ENCODE measurements at regions not wholly inside any gene's neighbourhood (a gene's known extent, or its start where the extent isn't known, plus 50 kb on each side); places are given as distances from the start of the nearest gene placed in this dataset.
"Not testable (repeated sequence)": the region's sequence is repeated elsewhere in the genome, so short reads cannot be mapped to it uniquely, and the experiment has no call there.

DNA sequence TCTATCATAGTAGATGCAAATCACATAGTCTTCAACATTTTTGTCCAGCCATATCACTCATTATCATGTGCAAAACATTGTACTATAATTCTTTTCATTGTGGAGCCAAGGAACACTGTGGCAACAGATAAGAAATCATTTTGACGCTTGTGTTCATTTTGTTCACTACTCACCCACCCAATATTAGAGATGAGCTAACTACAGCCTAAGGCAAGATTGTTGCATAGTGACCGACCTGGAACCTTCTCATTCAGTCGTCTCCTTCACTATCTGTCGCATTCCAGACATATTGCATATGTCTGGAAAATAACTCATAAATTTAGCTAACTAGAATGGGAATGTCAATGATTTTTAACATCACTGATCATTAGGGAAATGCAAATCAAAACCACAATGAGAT, 270.3 kb downstream of the CGGBP1 start:
- Histone ChIP-seq H3K27ac (no peak overlapping the region), H3K4me3 (no peak overlapping the region), H3K4me1 (replicated peaks in 1 of 2) (no peaks in the 10 kb centered on the region)
- no peak for ATAC-seq (replicated peaks in 6 of 8)
- in situ Hi-C loops (cut with MboI; ENCODE audit: low pct_unique_long_range_greater_than_20kb in 2 of 9, low sequenced_read_pairs in 9 of 9, unreplicated experiment in 9 of 9), result no loop called here
- 0 to 92% (median 77%) methylated on average over 2 to 4 of the region's 4 CpGs; no CpG with 5 or more reads in 1 of the 10 experiments for WGBS, 10 experiments

GRCh38 chr3:87780811-87781210, 278.0 kb downstream of the CGGBP1 start:
- no peaks in the 10 kb centered on the region for H3K4me1 ChIP-seq (replicated peaks in 1 of 2)
- 14 to 100% (median 77%) methylated on average over 1 to 2 of the region's 2 CpGs; no CpG with 5 or more reads in 1 of the 10 experiments for WGBS, 10 experiments
- no peak overlapping the region for H3K27ac ChIP-seq
- no peak overlapping the region for H3K4me3 ChIP-seq
- in situ Hi-C loops (cut with MboI; ENCODE audit: low pct_unique_long_range_greater_than_20kb in 2 of 9, low sequenced_read_pairs in 9 of 9, unreplicated experiment in 9 of 9), result no loop called here
- no peak for ATAC-seq (replicated peaks in 6 of 8)

DNA sequence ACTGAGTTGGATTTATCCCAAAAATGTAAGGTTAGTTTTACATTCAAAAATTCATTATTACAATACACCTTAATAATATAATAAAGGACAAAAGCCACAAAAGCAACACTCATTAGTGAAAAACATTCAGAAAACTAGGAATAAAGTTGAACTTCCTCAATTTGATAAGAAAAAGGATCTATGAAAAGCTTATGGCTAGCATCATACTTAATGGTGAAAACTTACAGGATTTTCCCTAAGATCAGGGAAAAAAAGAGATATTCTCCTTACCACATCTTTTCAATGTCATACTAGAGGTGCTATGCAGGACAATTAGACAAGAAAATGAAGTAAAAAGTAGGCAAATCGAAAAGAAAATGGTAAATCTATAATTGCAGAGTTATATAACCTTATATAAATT, 279.9 kb downstream of the CGGBP1 start:
- ATAC-seq (replicated peaks in 6 of 8), result no peak
- 0 to 93% (median 65%) methylated on average over 1 of the region's 1 CpG; no CpG with 5 or more reads in 1 of the 10 experiments for WGBS, 10 experiments

DNA sequence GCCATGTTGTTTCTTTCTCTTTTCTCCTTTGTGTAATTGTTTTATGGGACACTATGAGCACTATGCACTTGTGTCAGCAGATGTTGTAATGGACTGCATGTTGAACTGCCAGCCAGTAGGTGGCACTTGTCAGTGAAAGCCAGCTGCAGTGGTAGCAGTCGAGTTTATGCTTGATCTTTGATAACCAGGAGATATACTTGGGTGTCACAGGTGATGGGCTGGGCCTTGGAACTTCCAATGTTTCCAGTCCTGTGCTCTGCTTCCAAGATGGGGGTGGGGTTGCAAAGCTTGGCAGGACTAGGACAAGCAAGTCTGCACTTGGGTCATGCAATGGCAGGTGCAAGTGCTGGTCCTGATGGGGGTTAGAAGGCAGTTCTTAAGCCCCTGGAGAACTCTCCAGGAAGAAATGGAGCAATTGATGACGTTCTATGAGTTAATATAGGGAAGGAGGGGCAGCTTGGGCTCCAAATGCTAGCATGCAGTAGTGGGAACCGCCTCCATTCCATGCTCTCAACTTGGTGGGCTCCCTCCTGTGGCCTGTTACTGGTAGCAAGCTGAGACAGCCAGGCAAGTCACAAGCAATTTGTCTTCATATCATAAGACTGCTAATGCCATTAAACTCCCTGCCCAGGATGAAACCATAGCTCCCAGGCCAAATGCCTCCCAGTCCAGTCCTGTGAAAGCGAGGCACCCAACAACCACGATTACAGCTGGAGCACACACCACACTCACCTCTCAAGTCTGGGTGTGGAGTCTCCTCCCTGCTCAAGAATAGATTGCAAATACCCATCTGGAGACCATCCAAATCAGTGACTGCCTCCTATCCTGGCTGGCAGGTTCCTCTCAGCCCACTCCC, 287.2 kb downstream of the CGGBP1 start:
- in situ Hi-C loops (cut with MboI; ENCODE audit: low pct_unique_long_range_greater_than_20kb in 2 of 9, low sequenced_read_pairs in 9 of 9, unreplicated experiment in 9 of 9), result loop anchor here in 1 of 9 experiments (25.0 kb wide), 1 partner anchor 216 kb away; no protein-coding TSS in a partner anchor
- no peak overlapping the region for H3K27ac ChIP-seq
- H3K4me3 ChIP-seq, result no peak overlapping the region
- 0 to 93% (median 13%) methylated on average over 1 to 2 of the region's 5 CpGs; no CpG with 5 or more reads in 3 of the 10 experiments for WGBS, 10 experiments
- H3K4me1 ChIP-seq (replicated peaks in 1 of 2), result peaks cover 0 to 2% of the 10 kb centered on the region in 2 donors
- ATAC-seq (replicated peaks in 6 of 8), result peak in 3 of 8 experiments; percentile 74 to 82 (median 76)

More for the DNA sequence above, 279.9 kb downstream of the CGGBP1 start:
- in situ Hi-C loops (cut with MboI; ENCODE audit: low pct_unique_long_range_greater_than_20kb in 2 of 9, low sequenced_read_pairs in 9 of 9, unreplicated experiment in 9 of 9), result no loop called here
- H3K4me3 ChIP-seq, result no peak overlapping the region
- no peak overlapping the region for H3K27ac ChIP-seq
- H3K4me1 ChIP-seq (replicated peaks in 1 of 2), result no peaks in the 10 kb centered on the region

DNA sequence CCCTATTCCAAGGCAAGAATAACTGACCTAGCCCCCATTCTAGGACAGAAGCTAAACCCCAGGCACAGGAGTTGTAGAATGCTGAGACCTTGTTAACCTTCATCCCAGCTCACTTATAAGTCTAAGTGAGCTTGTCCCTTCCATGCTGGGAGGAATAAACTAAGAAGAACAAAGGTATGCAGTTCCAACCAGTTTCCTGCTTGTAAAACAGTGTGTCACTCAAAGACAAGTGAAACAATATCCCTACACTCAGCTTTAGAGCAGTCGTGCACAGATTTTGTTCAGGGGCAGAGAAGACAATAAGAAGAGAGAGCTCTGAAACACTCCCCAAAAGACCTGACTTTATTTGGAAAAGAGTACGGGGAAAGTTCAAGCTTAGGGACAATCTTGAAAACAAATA, 292.1 kb downstream of the CGGBP1 start:
- peaks cover 0 to 4% of the 10 kb centered on the region in 2 donors for H3K4me1 ChIP-seq (replicated peaks in 1 of 2)
- H3K4me3 ChIP-seq, result no peak overlapping the region
- no peak for ATAC-seq (replicated peaks in 6 of 8)
- in situ Hi-C loops (cut with MboI; ENCODE audit: low pct_unique_long_range_greater_than_20kb in 2 of 9, low sequenced_read_pairs in 9 of 9, unreplicated experiment in 9 of 9), result loop anchor here in 1 of 9 experiments (25.0 kb wide), 1 partner anchor 221 kb away; no protein-coding TSS in a partner anchor
- WGBS, 10 experiments, result 17 to 76% (median 47%) methylated on average over 1 to 2 of the region's 2 CpGs; no CpG with 5 or more reads in 3 of the 10 experiments
- H3K27ac ChIP-seq, result no peak overlapping the region

DNA sequence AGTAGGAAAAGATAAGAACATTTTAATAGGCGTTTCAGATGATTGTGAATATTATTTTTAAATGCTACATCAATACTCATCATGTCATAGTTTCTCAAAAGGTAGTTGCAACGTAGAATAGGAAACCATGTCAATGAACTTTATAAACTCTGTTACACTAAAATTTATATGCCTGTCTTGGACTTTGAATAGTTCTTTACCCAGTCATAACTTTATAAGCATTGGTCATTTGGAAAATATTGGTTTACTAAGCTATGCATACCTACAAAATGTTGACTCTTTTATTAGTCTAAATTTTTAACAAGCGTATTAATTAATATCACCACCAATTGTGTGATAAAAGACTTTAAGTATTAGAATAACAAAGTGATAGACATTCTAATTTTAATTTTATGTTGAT, 293.5 kb downstream of the CGGBP1 start:
- H3K27ac ChIP-seq, result no peak overlapping the region
- WGBS, 10 experiments, result 0 to 88% (median 80%) methylated on average over 2 to 3 of the region's 3 CpGs
- ATAC-seq (replicated peaks in 6 of 8), result no peak
- no peak overlapping the region for H3K4me3 ChIP-seq
- in situ Hi-C loops (cut with MboI; ENCODE audit: low pct_unique_long_range_greater_than_20kb in 2 of 9, low sequenced_read_pairs in 9 of 9, unreplicated experiment in 9 of 9), result loop anchor here in 1 of 9 experiments (25.0 kb wide), 1 partner anchor 222 kb away; no protein-coding TSS in a partner anchor
- peaks cover 0 to 4% of the 10 kb centered on the region in 2 donors for H3K4me1 ChIP-seq (replicated peaks in 1 of 2)

GRCh38 chr3:87761795-87762194, 297.0 kb downstream of the CGGBP1 start:
- Histone ChIP-seq H3K4me3 (no peak overlapping the region), H3K4me1 (replicated peaks in 1 of 2) (peaks cover 0 to 4% of the 10 kb centered on the region in 2 donors), H3K27ac (no peak overlapping the region)
- in situ Hi-C loops (cut with MboI; ENCODE audit: low pct_unique_long_range_greater_than_20kb in 2 of 9, low sequenced_read_pairs in 9 of 9, unreplicated experiment in 9 of 9), result loop anchor here in 1 of 9 experiments (25.0 kb wide), 1 partner anchor 226 kb away; no protein-coding TSS in a partner anchor
- WGBS, 10 experiments, result 17 to 95% (median 91%) methylated on average over 1 to 14 of the region's 17 CpGs; no CpG with 5 or more reads in 3 of the 10 experiments
- ATAC-seq (replicated peaks in 6 of 8), result no peak

- peaks cover 0 to 2% of the 10 kb centered on the region in 2 donors for H3K4me1 ChIP-seq (replicated peaks in 1 of 2)
- no peak overlapping the region for H3K4me3 ChIP-seq
- in situ Hi-C loops (cut with MboI; ENCODE audit: low pct_unique_long_range_greater_than_20kb in 2 of 9, low sequenced_read_pairs in 9 of 9, unreplicated experiment in 9 of 9), result loop anchor here in 1 of 9 experiments (25.0 kb wide), 1 partner anchor 226 kb away; no protein-coding TSS in a partner anchor
- WGBS, 10 experiments, result 50 to 100% (median 89%) methylated on average over 1 to 8 of the region's 11 CpGs; no CpG with 5 or more reads in 4 of the 10 experiments
- no peak overlapping the region for H3K27ac ChIP-seq
- ATAC-seq (replicated peaks in 6 of 8), result no peak
Measured at GRCh38 chr3:87761341-87761740, 297.5 kb downstream of the CGGBP1 start.

GRCh38 chr3:87756616-87757015, 302.2 kb downstream of the CGGBP1 start:
- WGBS, 10 experiments, result 0 to 86% (median 50%) methylated on average over 1 of the region's 1 CpG; no CpG with 5 or more reads in 1 of the 10 experiments
- no peak overlapping the region for H3K4me3 ChIP-seq
- in situ Hi-C loops (cut with MboI; ENCODE audit: low pct_unique_long_range_greater_than_20kb in 2 of 9, low sequenced_read_pairs in 9 of 9, unreplicated experiment in 9 of 9), result loop anchor here in 1 of 9 experiments (25.0 kb wide), 1 partner anchor 231 kb away; no protein-coding TSS in a partner anchor

DNA sequence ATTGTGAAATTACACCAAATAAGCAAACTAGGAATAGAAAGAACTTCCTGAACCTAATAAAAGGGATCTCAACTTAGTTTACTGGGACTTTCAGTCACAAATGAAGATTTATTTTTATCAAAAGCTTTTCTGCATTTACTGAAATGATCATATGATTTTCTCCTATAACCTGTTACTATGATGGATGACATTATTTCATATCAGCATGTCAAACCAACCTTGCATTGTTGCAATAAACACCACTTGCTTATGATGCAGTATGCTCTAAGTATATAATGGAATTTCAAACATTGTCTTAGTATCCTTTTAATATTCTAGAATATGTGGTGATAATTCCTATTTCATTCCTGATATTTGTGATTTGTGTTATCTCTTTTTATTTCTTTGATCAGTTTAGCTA, 303.0 kb downstream of the CGGBP1 start:
- H3K4me3 ChIP-seq, result no peak overlapping the region
- H3K4me1 ChIP-seq (replicated peaks in 1 of 2), result no peaks in the 10 kb centered on the region
- in situ Hi-C loops (cut with MboI; ENCODE audit: low pct_unique_long_range_greater_than_20kb in 2 of 9, low sequenced_read_pairs in 9 of 9, unreplicated experiment in 9 of 9), result loop anchor here in 1 of 9 experiments (25.0 kb wide), 1 partner anchor 231 kb away; no protein-coding TSS in a partner anchor
- no peak for ATAC-seq (replicated peaks in 6 of 8)
- H3K27ac ChIP-seq, result no peak overlapping the region

More at GRCh38 chr3:87756616-87757015, 302.2 kb downstream of the CGGBP1 start:
- Histone ChIP-seq H3K4me1 (replicated peaks in 1 of 2) (no peaks in the 10 kb centered on the region), H3K27ac (no peak overlapping the region)
- no peak for ATAC-seq (replicated peaks in 6 of 8)

- no peak overlapping the region for H3K4me3 ChIP-seq
- WGBS, 10 experiments, result 18 to 100% (median 78%) methylated on average over 1 to 2 of the region's 2 CpGs
- in situ Hi-C loops (cut with MboI; ENCODE audit: low pct_unique_long_range_greater_than_20kb in 2 of 9, low sequenced_read_pairs in 9 of 9, unreplicated experiment in 9 of 9), result no loop called here
- no peaks in the 10 kb centered on the region for H3K4me1 ChIP-seq (replicated peaks in 1 of 2)
- no peak overlapping the region for H3K27ac ChIP-seq
- ATAC-seq (replicated peaks in 6 of 8), result no peak
Measured at GRCh38 chr3:87742250-87742649, 316.6 kb downstream of the CGGBP1 start.

GRCh38 chr3:87740894-87741293, 317.9 kb downstream of the CGGBP1 start:
- H3K4me1 ChIP-seq (replicated peaks in 1 of 2); ATAC-seq (replicated peaks in 6 of 8); H3K27ac ChIP-seq; in situ Hi-C loops (cut with MboI; ENCODE audit: low pct_unique_long_range_greater_than_20kb in 2 of 9, low sequenced_read_pairs in 9 of 9, unreplicated experiment in 9 of 9); H3K4me3 ChIP-seq: not testable (repeated sequence)
- WGBS, 10 experiments, result 20 to 80% methylated on average over 1 of the region's 1 CpG; no CpG with 5 or more reads in 8 of the 10 experiments

DNA sequence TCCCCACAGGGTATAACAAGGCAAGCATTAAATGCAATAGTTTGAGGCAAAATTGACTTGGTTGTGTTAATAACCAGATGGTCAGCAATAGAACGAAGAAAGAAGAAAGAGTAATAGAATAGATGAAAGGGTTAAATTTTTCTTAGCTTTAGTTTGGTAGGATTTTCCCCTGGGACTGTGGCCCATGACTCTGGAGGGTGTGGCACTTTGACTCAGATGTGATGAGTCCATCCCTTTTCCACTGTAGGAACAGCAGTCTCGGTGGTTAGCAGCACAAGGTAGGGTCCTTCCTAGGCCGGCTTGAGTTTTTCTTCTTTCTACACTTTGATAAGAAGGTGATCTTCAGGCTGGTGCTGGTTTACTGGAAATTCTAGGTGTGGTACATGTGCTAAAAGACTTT, 321.0 kb downstream of the CGGBP1 start:
- ATAC-seq (replicated peaks in 6 of 8); H3K27ac ChIP-seq; in situ Hi-C loops (cut with MboI; ENCODE audit: low pct_unique_long_range_greater_than_20kb in 2 of 9, low sequenced_read_pairs in 9 of 9, unreplicated experiment in 9 of 9); H3K4me1 ChIP-seq (replicated peaks in 1 of 2); H3K4me3 ChIP-seq: not testable (repeated sequence)
- 0 to 88% (median 70%) methylated on average over 1 to 3 of the region's 3 CpGs; no CpG with 5 or more reads in 2 of the 10 experiments for WGBS, 10 experiments
